OCI-LY3 (cell line): ENCODE measurements at regions not wholly inside any gene's neighbourhood (a gene's known extent, or its start where the extent isn't known, plus 50 kb on each side); places are given as distances from the start of the nearest gene placed in this dataset.

Experiments used
- EZH2phosphoT487 ChIP-seq: fragments of 200-600 bp; shearing (Covaris generic); IDR thresholded peaks from 2 replicates; pipeline ENCODE4 v1.6.1; 2018; ENCODE audit warnings: antibody characterized with exemption, mixed run types, low read depth
- TF ChIP-seq, protein P1 (sequence below): fragments of 200-600, 300-600 bp; sonication (generic); IDR thresholded peaks from 2 replicates; pipeline ENCODE4 v1.5.1; 2014; ENCODE audit warnings: antibody characterized with exemption, low read length, low read depth

DNA sequence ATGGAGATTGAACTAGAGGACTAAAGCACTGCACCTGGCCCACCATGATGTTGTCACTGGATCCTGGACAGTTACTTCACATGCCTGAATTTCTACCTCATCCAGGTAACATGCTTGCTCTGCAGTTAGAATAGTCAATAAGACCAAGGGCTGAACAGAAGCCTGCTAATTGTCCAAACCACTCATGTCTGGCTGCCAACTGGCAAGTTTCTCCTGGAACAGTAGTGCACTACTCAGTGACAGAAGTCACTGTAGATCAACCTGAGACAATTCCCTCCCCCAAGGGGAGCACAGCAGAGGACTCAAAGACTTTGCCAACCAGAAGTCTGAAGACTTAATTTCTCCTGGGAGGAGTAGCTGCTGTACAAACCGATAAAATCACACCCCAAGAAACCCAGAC is 454.6 kb upstream of the MARCKS start:
- TF ChIP-seq, protein P1, sequence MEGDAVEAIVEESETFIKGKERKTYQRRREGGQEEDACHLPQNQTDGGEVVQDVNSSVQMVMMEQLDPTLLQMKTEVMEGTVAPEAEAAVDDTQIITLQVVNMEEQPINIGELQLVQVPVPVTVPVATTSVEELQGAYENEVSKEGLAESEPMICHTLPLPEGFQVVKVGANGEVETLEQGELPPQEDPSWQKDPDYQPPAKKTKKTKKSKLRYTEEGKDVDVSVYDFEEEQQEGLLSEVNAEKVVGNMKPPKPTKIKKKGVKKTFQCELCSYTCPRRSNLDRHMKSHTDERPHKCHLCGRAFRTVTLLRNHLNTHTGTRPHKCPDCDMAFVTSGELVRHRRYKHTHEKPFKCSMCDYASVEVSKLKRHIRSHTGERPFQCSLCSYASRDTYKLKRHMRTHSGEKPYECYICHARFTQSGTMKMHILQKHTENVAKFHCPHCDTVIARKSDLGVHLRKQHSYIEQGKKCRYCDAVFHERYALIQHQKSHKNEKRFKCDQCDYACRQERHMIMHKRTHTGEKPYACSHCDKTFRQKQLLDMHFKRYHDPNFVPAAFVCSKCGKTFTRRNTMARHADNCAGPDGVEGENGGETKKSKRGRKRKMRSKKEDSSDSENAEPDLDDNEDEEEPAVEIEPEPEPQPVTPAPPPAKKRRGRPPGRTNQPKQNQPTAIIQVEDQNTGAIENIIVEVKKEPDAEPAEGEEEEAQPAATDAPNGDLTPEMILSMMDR: no peak
- no peak for TF ChIP-seq EZH2phosphoT487
